ENCODE measurements at regions not wholly inside any gene's neighbourhood (a gene's known extent, or its start where the extent isn't known, plus 50 kb on each side); places are given as distances from the start of the nearest gene placed in this dataset.
"Not testable (repeated sequence)": the region's sequence is repeated elsewhere in the genome, so short reads cannot be mapped to it uniquely, and the experiment has no call there.

DNA sequence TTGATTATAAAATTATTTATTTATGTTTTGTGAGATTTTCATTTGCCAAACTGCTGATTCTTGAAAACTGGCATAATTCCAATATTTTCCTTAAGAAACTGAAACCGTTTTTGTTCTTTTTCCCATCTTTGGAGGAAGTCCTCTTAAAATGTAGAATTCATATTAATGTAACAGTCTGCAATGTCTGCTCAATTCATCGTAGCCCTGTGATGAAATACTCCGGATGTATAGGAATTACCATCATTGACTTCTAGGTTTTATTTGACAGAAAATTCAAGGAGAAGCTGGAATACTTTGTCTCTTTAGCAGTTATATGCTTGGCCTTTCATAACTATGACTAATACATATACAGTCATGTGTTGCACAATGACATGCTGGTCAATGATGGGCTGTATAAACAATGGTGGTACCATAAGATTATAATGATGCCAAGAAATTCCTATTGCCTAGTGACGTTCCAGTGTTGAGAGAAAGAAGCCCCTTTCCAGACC lies 185.0 kb upstream of the GPRIN3 start:
- Histone ChIP-seq H3K9me1 (ENCODE audit: control insufficient read depth, extremely low read depth, insufficient read depth, low read length) (no peaks in the 10 kb centered on the region), H3K27me3 (ENCODE audit: control insufficient read depth, extremely low read depth, insufficient read depth, low read length) (no peaks in the 10 kb centered on the region), H3K4me3 (ENCODE audit: control insufficient read depth in 2 of 3, extremely low read depth in 1 of 3, insufficient read depth in 2 of 3, low read depth in 1 of 3, low read length in 3 of 3) (no peak overlapping the region), H2AFZ (ENCODE audit: control insufficient read depth, low read length) (no peak overlapping the region), H3K36me3 (ENCODE audit: control insufficient read depth in 2 of 2, extremely low read depth in 1 of 2, insufficient read depth in 2 of 2, low read length in 2 of 2) (no peaks in the 10 kb centered on the region), H3K79me2 (ENCODE audit: control insufficient read depth, insufficient read depth, low read length) (no peaks in the 10 kb centered on the region), H3K4me1 (ENCODE audit: control insufficient read depth, extremely low read depth, insufficient read depth, low read length) (no peaks in the 10 kb centered on the region), H3K27ac (ENCODE audit: control insufficient read depth, insufficient read depth, low read length) (no peak overlapping the region), H3K4me2 (ENCODE audit: control insufficient read depth, extremely low read depth, insufficient read depth, low read depth, low read length) (no peak overlapping the region), H3K9me3 (ENCODE audit: control insufficient read depth, low read depth, low read length) (no peaks in the 10 kb centered on the region), H4K20me1 (ENCODE audit: control insufficient read depth, extremely low read depth, insufficient read depth, low read length) (no peaks in the 10 kb centered on the region), H3K9ac (ENCODE audit: control insufficient read depth, extremely low read depth, insufficient read depth, low read length) (no peak overlapping the region)
- FAIRE-seq (no peak), DNase-seq (ENCODE audit: low read depth, low spot score) (no peak)
- dilution Hi-C loops (cut with MboI; ENCODE audit: extremely low pct_ligation_motif_present, low sequenced_read_pairs), result no loop called here
- TF ChIP-seq, protein P1, sequence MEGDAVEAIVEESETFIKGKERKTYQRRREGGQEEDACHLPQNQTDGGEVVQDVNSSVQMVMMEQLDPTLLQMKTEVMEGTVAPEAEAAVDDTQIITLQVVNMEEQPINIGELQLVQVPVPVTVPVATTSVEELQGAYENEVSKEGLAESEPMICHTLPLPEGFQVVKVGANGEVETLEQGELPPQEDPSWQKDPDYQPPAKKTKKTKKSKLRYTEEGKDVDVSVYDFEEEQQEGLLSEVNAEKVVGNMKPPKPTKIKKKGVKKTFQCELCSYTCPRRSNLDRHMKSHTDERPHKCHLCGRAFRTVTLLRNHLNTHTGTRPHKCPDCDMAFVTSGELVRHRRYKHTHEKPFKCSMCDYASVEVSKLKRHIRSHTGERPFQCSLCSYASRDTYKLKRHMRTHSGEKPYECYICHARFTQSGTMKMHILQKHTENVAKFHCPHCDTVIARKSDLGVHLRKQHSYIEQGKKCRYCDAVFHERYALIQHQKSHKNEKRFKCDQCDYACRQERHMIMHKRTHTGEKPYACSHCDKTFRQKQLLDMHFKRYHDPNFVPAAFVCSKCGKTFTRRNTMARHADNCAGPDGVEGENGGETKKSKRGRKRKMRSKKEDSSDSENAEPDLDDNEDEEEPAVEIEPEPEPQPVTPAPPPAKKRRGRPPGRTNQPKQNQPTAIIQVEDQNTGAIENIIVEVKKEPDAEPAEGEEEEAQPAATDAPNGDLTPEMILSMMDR (optimal IDR thresholded peaks at IDR 0.05 in 1 of 3, IDR thresholded peaks at IDR 0.05 in 1 of 3, conservative IDR thresholded peaks at IDR 0.05 in 1 of 3; ENCODE audit: extremely low read depth in 1 of 3, insufficient read depth in 2 of 3, low read length in 3 of 3), result no peak
- no peak for TF ChIP-seq EZH2 (IDR thresholded peaks at IDR 0.05; ENCODE audit: low read length)

DNA sequence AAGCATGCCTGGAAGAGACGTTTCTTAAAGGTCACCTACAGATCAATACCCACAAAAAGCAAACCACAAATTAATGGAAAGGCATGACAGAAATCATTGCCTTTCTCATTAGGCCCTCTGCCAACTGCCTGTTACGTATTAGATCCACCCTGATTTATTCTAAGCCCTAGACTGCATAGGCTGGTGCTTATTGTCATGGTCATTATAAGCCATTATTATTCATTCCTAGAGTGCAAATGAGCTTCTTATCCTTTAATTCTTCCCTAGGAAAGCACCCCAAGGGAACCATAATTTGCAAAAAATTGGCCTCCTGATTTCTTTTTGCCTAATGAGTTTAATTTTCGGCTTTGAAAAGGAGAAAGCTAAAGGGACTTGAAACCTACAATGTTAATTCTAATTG lies 184.2 kb upstream of the GPRIN3 start:
- FAIRE-seq, result no peak
- no peak overlapping the region for H3K4me2 ChIP-seq (ENCODE audit: control insufficient read depth, extremely low read depth, insufficient read depth, low read depth, low read length)

GRCh38 chr4:89489921-89490431 lies 182.4 kb upstream of the GPRIN3 start:
- H3K9me1 ChIP-seq (ENCODE audit: control insufficient read depth, extremely low read depth, insufficient read depth, low read length); DNase-seq (ENCODE audit: low read depth, low spot score); H3K27ac ChIP-seq (ENCODE audit: control insufficient read depth, insufficient read depth, low read length); H4K20me1 ChIP-seq (ENCODE audit: control insufficient read depth, extremely low read depth, insufficient read depth, low read length); H3K27me3 ChIP-seq (ENCODE audit: control insufficient read depth, extremely low read depth, insufficient read depth, low read length); H3K4me3 ChIP-seq (ENCODE audit: control insufficient read depth in 2 of 3, extremely low read depth in 1 of 3, insufficient read depth in 2 of 3, low read depth in 1 of 3, low read length in 3 of 3); H2AFZ ChIP-seq (ENCODE audit: control insufficient read depth, low read length); H3K79me2 ChIP-seq (ENCODE audit: control insufficient read depth, insufficient read depth, low read length); FAIRE-seq; H3K36me3 ChIP-seq (ENCODE audit: control insufficient read depth in 2 of 2, extremely low read depth in 1 of 2, insufficient read depth in 2 of 2, low read length in 2 of 2); H3K4me2 ChIP-seq (ENCODE audit: control insufficient read depth, extremely low read depth, insufficient read depth, low read depth, low read length); H3K9ac ChIP-seq (ENCODE audit: control insufficient read depth, extremely low read depth, insufficient read depth, low read length); dilution Hi-C loops (cut with MboI; ENCODE audit: extremely low pct_ligation_motif_present, low sequenced_read_pairs); H3K4me1 ChIP-seq (ENCODE audit: control insufficient read depth, extremely low read depth, insufficient read depth, low read length); H3K9me3 ChIP-seq (ENCODE audit: control insufficient read depth, low read depth, low read length): not testable (repeated sequence)

More for the DNA sequence above, 184.2 kb upstream of the GPRIN3 start:
- Histone ChIP-seq H3K27ac (ENCODE audit: control insufficient read depth, insufficient read depth, low read length) (no peak overlapping the region), H3K36me3 (ENCODE audit: control insufficient read depth in 2 of 2, extremely low read depth in 1 of 2, insufficient read depth in 2 of 2, low read length in 2 of 2) (no peaks in the 10 kb centered on the region), H3K79me2 (ENCODE audit: control insufficient read depth, insufficient read depth, low read length) (no peaks in the 10 kb centered on the region), H3K9me1 (ENCODE audit: control insufficient read depth, extremely low read depth, insufficient read depth, low read length) (no peaks in the 10 kb centered on the region), H3K4me1 (ENCODE audit: control insufficient read depth, extremely low read depth, insufficient read depth, low read length) (no peaks in the 10 kb centered on the region), H3K9ac (ENCODE audit: control insufficient read depth, extremely low read depth, insufficient read depth, low read length) (no peak overlapping the region), H3K4me3 (ENCODE audit: control insufficient read depth in 2 of 3, extremely low read depth in 1 of 3, insufficient read depth in 2 of 3, low read depth in 1 of 3, low read length in 3 of 3) (no peak overlapping the region), H3K9me3 (ENCODE audit: control insufficient read depth, low read depth, low read length) (no peaks in the 10 kb centered on the region), H2AFZ (ENCODE audit: control insufficient read depth, low read length) (no peak overlapping the region), H4K20me1 (ENCODE audit: control insufficient read depth, extremely low read depth, insufficient read depth, low read length) (no peaks in the 10 kb centered on the region), H3K27me3 (ENCODE audit: control insufficient read depth, extremely low read depth, insufficient read depth, low read length) (no peaks in the 10 kb centered on the region)
- DNase-seq (ENCODE audit: low read depth, low spot score), result no peak
- dilution Hi-C loops (cut with MboI; ENCODE audit: extremely low pct_ligation_motif_present, low sequenced_read_pairs), result no loop called here
- TF ChIP-seq, protein P1 (optimal IDR thresholded peaks at IDR 0.05 in 1 of 3, IDR thresholded peaks at IDR 0.05 in 1 of 3, conservative IDR thresholded peaks at IDR 0.05 in 1 of 3; ENCODE audit: extremely low read depth in 1 of 3, insufficient read depth in 2 of 3, low read length in 3 of 3), result no peak
- no peak for TF ChIP-seq EZH2 (IDR thresholded peaks at IDR 0.05; ENCODE audit: low read length)

Data from keratinocyte (primary cell).